ENCODE measurements at regions not wholly inside any gene's neighbourhood (a gene's known extent, or its start where the extent isn't known, plus 50 kb on each side); places are given as distances from the start of the nearest gene placed in this dataset.

- Histone ChIP-seq H3K36me3 (ENCODE audit: control insufficient read depth, insufficient read depth, low read length) (peaks cover 4% of the 10 kb centered on the region), H3K27me3 (replicated peaks; ENCODE audit: control insufficient read depth, insufficient read depth, low read length, poor library complexity, severe bottlenecking) (no peaks in the 10 kb centered on the region), H3K4me3 (ENCODE audit: insufficient read depth, low read depth, low read length, poor library complexity, severe bottlenecking) (no peak overlapping the region), H3K9me3 (ENCODE audit: control insufficient read depth, low read length) (no peaks in the 10 kb centered on the region), H3K4me1 (ENCODE audit: control insufficient read depth, insufficient read depth, low read length, poor library complexity, severe bottlenecking) (no peaks in the 10 kb centered on the region), H3K27ac (ENCODE audit: insufficient read depth, low read length, poor library complexity, severe bottlenecking) (no peak overlapping the region)
- no peak for DNase-seq
Measured at GRCh38 chr2:174670446-174670845, 72.8 kb upstream of the WIPF1 start.

- Histone ChIP-seq H3K27ac (ENCODE audit: insufficient read depth, low read length, poor library complexity, severe bottlenecking) (no peak overlapping the region), H3K9me3 (ENCODE audit: control insufficient read depth, low read length) (no peaks in the 10 kb centered on the region)
Measured at GRCh38 chr2:174669336-174669735, 71.7 kb upstream of the WIPF1 start.

GRCh38 chr2:174668075-174668474 lies 70.5 kb upstream of the WIPF1 start:
- H3K9me3 ChIP-seq (ENCODE audit: control insufficient read depth, low read length), result no peaks in the 10 kb centered on the region
- no peak for DNase-seq
- H3K27ac ChIP-seq (ENCODE audit: insufficient read depth, low read length, poor library complexity, severe bottlenecking), result no peak overlapping the region
- H3K4me3 ChIP-seq (ENCODE audit: insufficient read depth, low read depth, low read length, poor library complexity, severe bottlenecking), result no peak overlapping the region
- H3K4me1 ChIP-seq (ENCODE audit: control insufficient read depth, insufficient read depth, low read length, poor library complexity, severe bottlenecking), result no peaks in the 10 kb centered on the region
- peaks cover 4% of the 10 kb centered on the region for H3K36me3 ChIP-seq (ENCODE audit: control insufficient read depth, insufficient read depth, low read length)
- no peaks in the 10 kb centered on the region for H3K27me3 ChIP-seq (replicated peaks; ENCODE audit: control insufficient read depth, insufficient read depth, low read length, poor library complexity, severe bottlenecking)

More at GRCh38 chr2:174669336-174669735, 71.7 kb upstream of the WIPF1 start:
- Histone ChIP-seq H3K4me3 (ENCODE audit: insufficient read depth, low read depth, low read length, poor library complexity, severe bottlenecking) (no peak overlapping the region), H3K36me3 (ENCODE audit: control insufficient read depth, insufficient read depth, low read length) (peaks cover 4% of the 10 kb centered on the region), H3K27me3 (replicated peaks; ENCODE audit: control insufficient read depth, insufficient read depth, low read length, poor library complexity, severe bottlenecking) (no peaks in the 10 kb centered on the region), H3K4me1 (ENCODE audit: control insufficient read depth, insufficient read depth, low read length, poor library complexity, severe bottlenecking) (no peaks in the 10 kb centered on the region)
- no peak for DNase-seq

GRCh38 chr2:174667250-174667860 lies 69.8 kb upstream of the WIPF1 start:
- H3K27ac ChIP-seq (ENCODE audit: insufficient read depth, low read length, poor library complexity, severe bottlenecking), result no peak overlapping the region
- DNase-seq, result no peak
- no peak overlapping the region for H3K4me3 ChIP-seq (ENCODE audit: insufficient read depth, low read depth, low read length, poor library complexity, severe bottlenecking)

GRCh38 chr2:174666845-174667244 lies 69.2 kb upstream of the WIPF1 start:
- no peaks in the 10 kb centered on the region for H3K4me1 ChIP-seq (ENCODE audit: control insufficient read depth, insufficient read depth, low read length, poor library complexity, severe bottlenecking)
- no peaks in the 10 kb centered on the region for H3K36me3 ChIP-seq (ENCODE audit: control insufficient read depth, insufficient read depth, low read length)
- no peak overlapping the region for H3K27ac ChIP-seq (ENCODE audit: insufficient read depth, low read length, poor library complexity, severe bottlenecking)
- H3K27me3 ChIP-seq (replicated peaks; ENCODE audit: control insufficient read depth, insufficient read depth, low read length, poor library complexity, severe bottlenecking), result no peaks in the 10 kb centered on the region
- H3K9me3 ChIP-seq (ENCODE audit: control insufficient read depth, low read length), result no peaks in the 10 kb centered on the region
- DNase-seq, result no peak
- H3K4me3 ChIP-seq (ENCODE audit: insufficient read depth, low read depth, low read length, poor library complexity, severe bottlenecking), result no peak overlapping the region

More at GRCh38 chr2:174667250-174667860, 69.8 kb upstream of the WIPF1 start:
- no peaks in the 10 kb centered on the region for H3K4me1 ChIP-seq (ENCODE audit: control insufficient read depth, insufficient read depth, low read length, poor library complexity, severe bottlenecking)
- H3K9me3 ChIP-seq (ENCODE audit: control insufficient read depth, low read length), result no peaks in the 10 kb centered on the region
- no peaks in the 10 kb centered on the region for H3K27me3 ChIP-seq (replicated peaks; ENCODE audit: control insufficient read depth, insufficient read depth, low read length, poor library complexity, severe bottlenecking)
- no peaks in the 10 kb centered on the region for H3K36me3 ChIP-seq (ENCODE audit: control insufficient read depth, insufficient read depth, low read length)

- no peak for DNase-seq
- H3K27ac ChIP-seq (ENCODE audit: insufficient read depth, low read length, poor library complexity, severe bottlenecking), result no peak overlapping the region
Measured at GRCh38 chr2:174666312-174666711, 68.7 kb upstream of the WIPF1 start.

DNA sequence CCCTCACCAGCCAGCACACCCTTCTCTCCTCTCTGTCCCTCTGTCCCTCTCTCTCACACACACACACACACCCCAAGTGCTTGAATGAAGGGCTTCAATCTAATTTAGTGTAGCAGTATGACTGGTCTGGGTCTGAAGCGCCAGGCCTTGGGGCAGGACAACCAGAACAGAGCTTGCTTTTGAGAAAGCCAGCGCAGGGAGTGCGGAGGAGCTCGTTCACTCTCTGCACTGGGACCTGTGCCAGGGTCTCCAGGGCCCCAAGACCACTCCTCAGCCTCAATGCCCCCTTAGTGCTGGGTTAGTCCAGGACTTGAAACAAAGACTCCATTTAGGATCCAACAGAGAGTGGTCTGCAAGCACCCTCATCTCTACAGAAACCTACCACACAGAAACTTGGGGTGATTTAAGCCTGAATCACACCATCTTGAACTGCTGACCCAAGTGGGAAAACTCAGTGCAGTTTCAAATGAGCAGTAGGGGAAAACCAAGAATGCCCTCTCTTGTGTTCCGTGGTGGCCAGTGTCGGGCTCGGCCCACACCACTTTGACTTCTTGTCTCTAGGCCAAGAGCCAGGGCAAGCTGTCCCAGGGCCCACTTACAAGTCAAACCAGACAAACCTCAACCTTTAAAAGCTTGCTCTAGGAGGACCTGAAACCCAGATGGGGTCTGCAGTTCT lies 66.6 kb upstream of the WIPF1 start:
- Histone ChIP-seq H3K4me1 (ENCODE audit: control insufficient read depth, insufficient read depth, low read length, poor library complexity, severe bottlenecking) (no peaks in the 10 kb centered on the region), H3K36me3 (ENCODE audit: control insufficient read depth, insufficient read depth, low read length) (no peaks in the 10 kb centered on the region), H3K4me3 (ENCODE audit: insufficient read depth, low read depth, low read length, poor library complexity, severe bottlenecking) (no peak overlapping the region), H3K27me3 (replicated peaks; ENCODE audit: control insufficient read depth, insufficient read depth, low read length, poor library complexity, severe bottlenecking) (no peaks in the 10 kb centered on the region), H3K9me3 (ENCODE audit: control insufficient read depth, low read length) (no peaks in the 10 kb centered on the region), H3K27ac (ENCODE audit: insufficient read depth, low read length, poor library complexity, severe bottlenecking) (no peak overlapping the region)
- DNase-seq, result no peak

More at GRCh38 chr2:174666312-174666711, 68.7 kb upstream of the WIPF1 start:
- H3K9me3 ChIP-seq (ENCODE audit: control insufficient read depth, low read length), result no peaks in the 10 kb centered on the region
- no peaks in the 10 kb centered on the region for H3K36me3 ChIP-seq (ENCODE audit: control insufficient read depth, insufficient read depth, low read length)
- H3K27me3 ChIP-seq (replicated peaks; ENCODE audit: control insufficient read depth, insufficient read depth, low read length, poor library complexity, severe bottlenecking), result no peaks in the 10 kb centered on the region
- H3K4me1 ChIP-seq (ENCODE audit: control insufficient read depth, insufficient read depth, low read length, poor library complexity, severe bottlenecking), result no peaks in the 10 kb centered on the region
- H3K4me3 ChIP-seq (ENCODE audit: insufficient read depth, low read depth, low read length, poor library complexity, severe bottlenecking), result no peak overlapping the region

GRCh38 chr2:174663550-174663949 lies 65.9 kb upstream of the WIPF1 start:
- Histone ChIP-seq H3K4me3 (ENCODE audit: insufficient read depth, low read depth, low read length, poor library complexity, severe bottlenecking) (no peak overlapping the region), H3K4me1 (ENCODE audit: control insufficient read depth, insufficient read depth, low read length, poor library complexity, severe bottlenecking) (no peaks in the 10 kb centered on the region), H3K27ac (ENCODE audit: insufficient read depth, low read length, poor library complexity, severe bottlenecking) (no peak overlapping the region), H3K36me3 (ENCODE audit: control insufficient read depth, insufficient read depth, low read length) (no peaks in the 10 kb centered on the region), H3K9me3 (ENCODE audit: control insufficient read depth, low read length) (no peaks in the 10 kb centered on the region), H3K27me3 (replicated peaks; ENCODE audit: control insufficient read depth, insufficient read depth, low read length, poor library complexity, severe bottlenecking) (no peaks in the 10 kb centered on the region)
- no peak for DNase-seq

- Histone ChIP-seq H3K27me3 (replicated peaks; ENCODE audit: control insufficient read depth, insufficient read depth, low read length, poor library complexity, severe bottlenecking) (no peaks in the 10 kb centered on the region), H3K36me3 (ENCODE audit: control insufficient read depth, insufficient read depth, low read length) (no peaks in the 10 kb centered on the region), H3K4me1 (ENCODE audit: control insufficient read depth, insufficient read depth, low read length, poor library complexity, severe bottlenecking) (no peaks in the 10 kb centered on the region), H3K9me3 (ENCODE audit: control insufficient read depth, low read length) (no peaks in the 10 kb centered on the region), H3K4me3 (ENCODE audit: insufficient read depth, low read depth, low read length, poor library complexity, severe bottlenecking) (no peak overlapping the region), H3K27ac (ENCODE audit: insufficient read depth, low read length, poor library complexity, severe bottlenecking) (no peak overlapping the region)
- DNase-seq, result no peak
Measured at GRCh38 chr2:174662859-174663258, 65.3 kb upstream of the WIPF1 start.

DNA sequence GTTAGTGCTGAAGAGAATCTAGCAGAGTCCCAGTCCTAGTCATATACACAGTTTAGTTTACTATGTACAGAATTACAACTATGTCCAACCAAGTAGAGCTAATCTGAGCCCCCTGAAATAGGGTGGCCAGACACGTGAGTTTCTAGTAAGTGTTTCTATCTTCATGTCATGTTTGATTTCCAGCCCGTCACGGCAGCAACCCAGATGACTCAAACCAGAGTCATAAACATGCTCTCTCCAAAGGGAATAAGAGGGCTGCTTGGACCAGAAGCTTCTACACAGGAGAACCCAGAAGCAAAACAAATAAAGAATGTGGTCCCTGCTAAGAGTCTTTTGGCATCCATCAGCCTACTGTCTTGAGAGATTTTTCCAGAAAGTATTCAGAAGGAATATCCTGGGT lies 64.9 kb upstream of the WIPF1 start:
- no peaks in the 10 kb centered on the region for H3K27me3 ChIP-seq (replicated peaks; ENCODE audit: control insufficient read depth, insufficient read depth, low read length, poor library complexity, severe bottlenecking)
- DNase-seq, result no peak
- no peaks in the 10 kb centered on the region for H3K4me1 ChIP-seq (ENCODE audit: control insufficient read depth, insufficient read depth, low read length, poor library complexity, severe bottlenecking)
- H3K9me3 ChIP-seq (ENCODE audit: control insufficient read depth, low read length), result no peaks in the 10 kb centered on the region
- H3K36me3 ChIP-seq (ENCODE audit: control insufficient read depth, insufficient read depth, low read length), result no peaks in the 10 kb centered on the region
- no peak overlapping the region for H3K4me3 ChIP-seq (ENCODE audit: insufficient read depth, low read depth, low read length, poor library complexity, severe bottlenecking)
- no peak overlapping the region for H3K27ac ChIP-seq (ENCODE audit: insufficient read depth, low read length, poor library complexity, severe bottlenecking)
